ENCODE measurements at regions not wholly inside any gene's neighbourhood (a gene's known extent, or its start where the extent isn't known, plus 50 kb on each side); places are given as distances from the start of the nearest gene placed in this dataset.

DNA sequence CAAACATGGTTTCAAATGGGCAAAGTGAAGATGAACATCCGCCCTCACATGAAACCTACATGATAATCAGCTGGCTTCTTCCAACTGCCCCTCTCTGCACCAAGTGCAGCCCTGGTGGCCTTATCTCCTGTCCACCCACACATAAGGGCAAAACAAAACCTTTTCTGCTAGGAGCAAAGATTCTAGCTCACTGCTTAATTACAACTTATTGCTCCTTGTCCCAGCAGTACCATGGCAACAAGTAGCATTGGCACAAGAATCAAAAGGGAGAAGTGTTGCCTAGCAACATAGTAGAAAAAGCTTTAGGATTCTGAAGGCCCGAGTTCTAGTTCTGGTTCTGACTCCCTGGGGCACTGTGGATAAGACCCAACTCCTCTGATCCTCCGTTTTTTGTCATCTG is 68.7 kb upstream of the BMAL1 start:
- TF ChIP-seq, protein P1, sequence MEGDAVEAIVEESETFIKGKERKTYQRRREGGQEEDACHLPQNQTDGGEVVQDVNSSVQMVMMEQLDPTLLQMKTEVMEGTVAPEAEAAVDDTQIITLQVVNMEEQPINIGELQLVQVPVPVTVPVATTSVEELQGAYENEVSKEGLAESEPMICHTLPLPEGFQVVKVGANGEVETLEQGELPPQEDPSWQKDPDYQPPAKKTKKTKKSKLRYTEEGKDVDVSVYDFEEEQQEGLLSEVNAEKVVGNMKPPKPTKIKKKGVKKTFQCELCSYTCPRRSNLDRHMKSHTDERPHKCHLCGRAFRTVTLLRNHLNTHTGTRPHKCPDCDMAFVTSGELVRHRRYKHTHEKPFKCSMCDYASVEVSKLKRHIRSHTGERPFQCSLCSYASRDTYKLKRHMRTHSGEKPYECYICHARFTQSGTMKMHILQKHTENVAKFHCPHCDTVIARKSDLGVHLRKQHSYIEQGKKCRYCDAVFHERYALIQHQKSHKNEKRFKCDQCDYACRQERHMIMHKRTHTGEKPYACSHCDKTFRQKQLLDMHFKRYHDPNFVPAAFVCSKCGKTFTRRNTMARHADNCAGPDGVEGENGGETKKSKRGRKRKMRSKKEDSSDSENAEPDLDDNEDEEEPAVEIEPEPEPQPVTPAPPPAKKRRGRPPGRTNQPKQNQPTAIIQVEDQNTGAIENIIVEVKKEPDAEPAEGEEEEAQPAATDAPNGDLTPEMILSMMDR (IDR thresholded peaks at IDR 0.05 in 2 of 3, conservative IDR thresholded peaks at IDR 0.05 in 1 of 3; ENCODE audit: insufficient read depth in 2 of 3, low read depth in 1 of 3, low read length in 3 of 3) = no peak
- TF ChIP-seq POLR2A (conservative IDR thresholded peaks at IDR 0.05) (no peak), FOXP1 (CRISPR knock-in tag; IDR thresholded peaks at IDR 0.05) (no peak)
- TF ChIP-seq, protein P2, sequence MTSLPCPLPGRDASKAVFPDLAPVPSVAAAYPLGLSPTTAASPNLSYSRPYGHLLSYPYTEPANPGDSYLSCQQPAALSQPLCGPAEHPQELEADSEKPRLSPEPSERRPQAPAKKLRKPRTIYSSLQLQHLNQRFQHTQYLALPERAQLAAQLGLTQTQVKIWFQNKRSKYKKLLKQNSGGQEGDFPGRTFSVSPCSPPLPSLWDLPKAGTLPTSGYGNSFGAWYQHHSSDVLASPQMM (CRISPR knock-in tag; IDR thresholded peaks at IDR 0.05) = no peak
- TF ChIP-seq, protein P3, sequence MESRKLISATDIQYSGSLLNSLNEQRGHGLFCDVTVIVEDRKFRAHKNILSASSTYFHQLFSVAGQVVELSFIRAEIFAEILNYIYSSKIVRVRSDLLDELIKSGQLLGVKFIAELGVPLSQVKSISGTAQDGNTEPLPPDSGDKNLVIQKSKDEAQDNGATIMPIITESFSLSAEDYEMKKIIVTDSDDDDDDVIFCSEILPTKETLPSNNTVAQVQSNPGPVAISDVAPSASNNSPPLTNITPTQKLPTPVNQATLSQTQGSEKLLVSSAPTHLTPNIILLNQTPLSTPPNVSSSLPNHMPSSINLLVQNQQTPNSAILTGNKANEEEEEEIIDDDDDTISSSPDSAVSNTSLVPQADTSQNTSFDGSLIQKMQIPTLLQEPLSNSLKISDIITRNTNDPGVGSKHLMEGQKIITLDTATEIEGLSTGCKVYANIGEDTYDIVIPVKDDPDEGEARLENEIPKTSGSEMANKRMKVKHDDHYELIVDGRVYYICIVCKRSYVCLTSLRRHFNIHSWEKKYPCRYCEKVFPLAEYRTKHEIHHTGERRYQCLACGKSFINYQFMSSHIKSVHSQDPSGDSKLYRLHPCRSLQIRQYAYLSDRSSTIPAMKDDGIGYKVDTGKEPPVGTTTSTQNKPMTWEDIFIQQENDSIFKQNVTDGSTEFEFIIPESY (CRISPR knock-in tag; IDR thresholded peaks at IDR 0.05) = no peak
- TF ChIP-seq, protein P4, sequence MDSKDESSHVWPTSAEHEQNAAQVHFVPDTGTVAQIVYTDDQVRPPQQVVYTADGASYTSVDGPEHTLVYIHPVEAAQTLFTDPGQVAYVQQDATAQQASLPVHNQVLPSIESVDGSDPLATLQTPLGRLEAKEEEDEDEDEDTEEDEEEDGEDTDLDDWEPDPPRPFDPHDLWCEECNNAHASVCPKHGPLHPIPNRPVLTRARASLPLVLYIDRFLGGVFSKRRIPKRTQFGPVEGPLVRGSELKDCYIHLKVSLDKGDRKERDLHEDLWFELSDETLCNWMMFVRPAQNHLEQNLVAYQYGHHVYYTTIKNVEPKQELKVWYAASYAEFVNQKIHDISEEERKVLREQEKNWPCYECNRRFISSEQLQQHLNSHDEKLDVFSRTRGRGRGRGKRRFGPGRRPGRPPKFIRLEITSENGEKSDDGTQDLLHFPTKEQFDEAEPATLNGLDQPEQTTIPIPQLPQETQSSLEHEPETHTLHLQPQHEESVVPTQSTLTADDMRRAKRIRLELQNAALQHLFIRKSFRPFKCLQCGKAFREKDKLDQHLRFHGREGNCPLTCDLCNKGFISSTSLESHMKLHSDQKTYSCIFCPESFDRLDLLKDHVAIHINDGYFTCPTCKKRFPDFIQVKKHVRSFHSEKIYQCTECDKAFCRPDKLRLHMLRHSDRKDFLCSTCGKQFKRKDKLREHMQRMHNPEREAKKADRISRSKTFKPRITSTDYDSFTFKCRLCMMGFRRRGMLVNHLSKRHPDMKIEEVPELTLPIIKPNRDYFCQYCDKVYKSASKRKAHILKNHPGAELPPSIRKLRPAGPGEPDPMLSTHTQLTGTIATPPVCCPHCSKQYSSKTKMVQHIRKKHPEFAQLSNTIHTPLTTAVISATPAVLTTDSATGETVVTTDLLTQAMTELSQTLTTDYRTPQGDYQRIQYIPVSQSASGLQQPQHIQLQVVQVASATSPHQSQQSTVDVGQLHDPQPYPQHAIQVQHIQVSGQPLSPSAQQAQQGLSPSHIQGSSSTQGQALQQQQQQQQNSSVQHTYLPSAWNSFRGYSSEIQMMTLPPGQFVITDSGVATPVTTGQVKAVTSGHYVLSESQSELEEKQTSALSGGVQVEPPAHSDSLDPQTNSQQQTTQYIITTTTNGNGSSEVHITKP (IDR thresholded peaks at IDR 0.05; ENCODE audit: partially characterized antibody) = no peak
- TF ChIP-seq, protein P5, sequence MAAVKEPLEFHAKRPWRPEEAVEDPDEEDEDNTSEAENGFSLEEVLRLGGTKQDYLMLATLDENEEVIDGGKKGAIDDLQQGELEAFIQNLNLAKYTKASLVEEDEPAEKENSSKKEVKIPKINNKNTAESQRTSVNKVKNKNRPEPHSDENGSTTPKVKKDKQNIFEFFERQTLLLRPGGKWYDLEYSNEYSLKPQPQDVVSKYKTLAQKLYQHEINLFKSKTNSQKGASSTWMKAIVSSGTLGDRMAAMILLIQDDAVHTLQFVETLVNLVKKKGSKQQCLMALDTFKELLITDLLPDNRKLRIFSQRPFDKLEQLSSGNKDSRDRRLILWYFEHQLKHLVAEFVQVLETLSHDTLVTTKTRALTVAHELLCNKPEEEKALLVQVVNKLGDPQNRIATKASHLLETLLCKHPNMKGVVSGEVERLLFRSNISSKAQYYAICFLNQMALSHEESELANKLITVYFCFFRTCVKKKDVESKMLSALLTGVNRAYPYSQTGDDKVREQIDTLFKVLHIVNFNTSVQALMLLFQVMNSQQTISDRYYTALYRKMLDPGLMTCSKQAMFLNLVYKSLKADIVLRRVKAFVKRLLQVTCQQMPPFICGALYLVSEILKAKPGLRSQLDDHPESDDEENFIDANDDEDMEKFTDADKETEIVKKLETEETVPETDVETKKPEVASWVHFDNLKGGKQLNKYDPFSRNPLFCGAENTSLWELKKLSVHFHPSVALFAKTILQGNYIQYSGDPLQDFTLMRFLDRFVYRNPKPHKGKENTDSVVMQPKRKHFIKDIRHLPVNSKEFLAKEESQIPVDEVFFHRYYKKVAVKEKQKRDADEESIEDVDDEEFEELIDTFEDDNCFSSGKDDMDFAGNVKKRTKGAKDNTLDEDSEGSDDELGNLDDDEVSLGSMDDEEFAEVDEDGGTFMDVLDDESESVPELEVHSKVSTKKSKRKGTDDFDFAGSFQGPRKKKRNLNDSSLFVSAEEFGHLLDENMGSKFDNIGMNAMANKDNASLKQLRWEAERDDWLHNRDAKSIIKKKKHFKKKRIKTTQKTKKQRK (IDR thresholded peaks at IDR 0.05; ENCODE audit: borderline replicate concordance, low read depth, low read length) = no peak
